DND-41 (cell line): ENCODE measurements at regions not wholly inside any gene's neighbourhood (a gene's known extent, or its start where the extent isn't known, plus 50 kb on each side); places are given as distances from the start of the nearest gene placed in this dataset.
"Not testable (repeated sequence)": the region's sequence is repeated elsewhere in the genome, so short reads cannot be mapped to it uniquely, and the experiment has no call there.

Experiments used
- CTCF ChIP-seq: IDR thresholded peaks from 2 replicates; pipeline ENCODE4 v1.5.1; 2012; ENCODE audit warnings: borderline replicate concordance, low read length, moderate library complexity, mild to moderate bottlenecking; ENCODE audit not compliant: poor library complexity, severe bottlenecking; ENCODE audit errors: extremely low read depth
- EZH2 ChIP-seq: IDR thresholded peaks from 3 replicates; pipeline ENCODE4 v1.6.1; 2012; ENCODE audit warnings: borderline replicate concordance, low read depth, mild to moderate bottlenecking, moderate library complexity, low read length, inconsistent platforms; ENCODE audit not compliant: severe bottlenecking

DNA sequence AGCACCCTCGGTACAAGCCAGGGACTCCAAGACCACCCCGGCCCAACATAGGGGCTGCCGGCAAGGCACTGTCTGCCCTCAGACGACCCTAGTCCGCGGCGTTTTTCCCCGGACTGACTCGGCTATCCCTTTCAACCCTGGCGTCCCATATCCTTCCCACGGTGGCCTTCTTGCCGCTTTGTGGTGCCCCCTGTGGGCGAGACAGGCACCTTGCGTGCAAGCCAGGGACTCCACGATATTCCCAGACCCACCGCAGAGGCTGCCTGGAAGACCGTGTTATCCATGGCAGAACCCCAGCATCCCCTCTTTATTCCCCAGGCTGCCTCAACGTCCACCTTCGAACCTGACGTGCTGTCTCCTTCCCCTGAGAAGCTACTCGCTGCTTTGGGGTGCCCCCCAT lies 204.0 kb upstream of the HSFY1 start:
- TF ChIP-seq CTCF, EZH2: not testable (repeated sequence)
